HK-2 (cell line): ENCODE measurements at regions not wholly inside any gene's neighbourhood (a gene's known extent, or its start where the extent isn't known, plus 50 kb on each side); places are given as distances from the start of the nearest gene placed in this dataset.
A peak's percentile ranks its signal among the peaks of the same experiment; 100 is the strongest.

Source experiments
- DNase-seq: peaks from one replicate; pipeline ENCODE4 v3.0.0-alpha.2; 2018; ENCODE audit not compliant: unreplicated experiment

GRCh38 chr18:29712785-29713184 lies 1329.8 kb downstream of the DSC3 start:
- no peak for DNase-seq

GRCh38 chr18:29711932-29712331 lies 1330.6 kb downstream of the DSC3 start:
- DNase-seq, result no peak

GRCh38 chr18:29693334-29693733 lies 1349.2 kb downstream of the DSC3 start:
- DNase-seq, result no peak

GRCh38 chr18:29681578-29681977 lies 1361.0 kb downstream of the DSC3 start:
- no peak for DNase-seq

GRCh38 chr18:29664278-29665036 lies 1378.1 kb downstream of the DSC3 start:
- DNase-seq, result no peak

- DNase-seq, result no peak
Measured at GRCh38 chr18:29661924-29662323, 1380.6 kb downstream of the DSC3 start.

- DNase-seq, result no peak
Measured at GRCh38 chr18:29660777-29661176, 1381.8 kb downstream of the DSC3 start.

GRCh38 chr18:29653671-29654215 lies 1388.8 kb downstream of the DSC3 start:
- no peak for DNase-seq

GRCh38 chr18:29652797-29653196 lies 1389.7 kb downstream of the DSC3 start:
- DNase-seq, result no peak

- peak; percentile 15 for DNase-seq
Measured at GRCh38 chr18:29651122-29651680, 1391.3 kb downstream of the DSC3 start.

GRCh38 chr18:29648891-29649290 lies 1393.7 kb downstream of the DSC3 start:
- no peak for DNase-seq

- no peak for DNase-seq
Measured at GRCh38 chr18:29647700-29648099, 1394.8 kb downstream of the DSC3 start.

- no peak for DNase-seq
Measured at GRCh38 chr18:29644276-29644675, 1398.3 kb downstream of the DSC3 start.

GRCh38 chr18:29629493-29630036 lies 1413.0 kb downstream of the DSC3 start:
- no peak for DNase-seq

- DNase-seq, result no peak
Measured at GRCh38 chr18:29626094-29626493, 1416.4 kb downstream of the DSC3 start.

GRCh38 chr18:29616867-29617266 lies 1425.7 kb downstream of the DSC3 start:
- DNase-seq, result no peak

- no peak for DNase-seq
Measured at GRCh38 chr18:29608982-29609381, 1432.1 kb upstream of the CDH2 start.

- no peak for DNase-seq
Measured at GRCh38 chr18:29605365-29605764, 1428.4 kb upstream of the CDH2 start.

GRCh38 chr18:29596959-29597358 lies 1420.0 kb upstream of the CDH2 start:
- no peak for DNase-seq

- DNase-seq, result no peak
Measured at GRCh38 chr18:29594493-29594892, 1417.6 kb upstream of the CDH2 start.

GRCh38 chr18:29588446-29589100 lies 1411.6 kb upstream of the CDH2 start:
- no peak for DNase-seq

GRCh38 chr18:29586210-29586609 lies 1409.3 kb upstream of the CDH2 start:
- no peak for DNase-seq

GRCh38 chr18:29560270-29560669 lies 1383.3 kb upstream of the CDH2 start:
- no peak for DNase-seq
